GM18519 (cell line): ENCODE measurements at regions not wholly inside any gene's neighbourhood (a gene's known extent, or its start where the extent isn't known, plus 50 kb on each side); places are given as distances from the start of the nearest gene placed in this dataset.
"Not testable (repeated sequence)": the region's sequence is repeated elsewhere in the genome, so short reads cannot be mapped to it uniquely, and the experiment has no call there.

ENCODE experiments used
- ATAC-seq: cut with Tn5 transposase; IDR thresholded peaks from one replicate; pipeline ENCODE4 v1.9.1; 2021; ENCODE audit warnings: mild to moderate bottlenecking, moderate library complexity; ENCODE audit not compliant: unreplicated experiment, low FRiP score

- no peak for ATAC-seq
Measured at GRCh38 chr1:234891427-234891826, 237.2 kb downstream of the TOMM20 start.

- no peak for ATAC-seq
Measured at GRCh38 chr1:234889643-234890042, 239.0 kb downstream of the TOMM20 start.

GRCh38 chr1:234888247-234888646 lies 240.4 kb downstream of the TOMM20 start:
- ATAC-seq: not testable (repeated sequence)

GRCh38 chr1:234887016-234887900 lies 241.4 kb downstream of the TOMM20 start:
- ATAC-seq: no peak

GRCh38 chr1:234886081-234886984 lies 242.3 kb downstream of the TOMM20 start:
- ATAC-seq: no peak

- ATAC-seq: no peak
Measured at GRCh38 chr1:234885601-234886000, 243.0 kb downstream of the TOMM20 start.

GRCh38 chr1:234884701-234885100 lies 243.9 kb downstream of the TOMM20 start:
- ATAC-seq: no peak

- no peak for ATAC-seq
Measured at GRCh38 chr1:234884006-234884405, 244.6 kb downstream of the TOMM20 start.

- ATAC-seq: no peak
Measured at GRCh38 chr1:234882898-234883297, 245.7 kb downstream of the TOMM20 start.

GRCh38 chr1:234881893-234882771 lies 246.5 kb downstream of the TOMM20 start:
- peak; percentile 74 for ATAC-seq

- no peak for ATAC-seq
Measured at GRCh38 chr1:234879147-234880080, 249.2 kb downstream of the TOMM20 start.

- ATAC-seq: no peak
Measured at GRCh38 chr1:234878288-234878687, 250.3 kb downstream of the TOMM20 start.

- no peak for ATAC-seq
Measured at GRCh38 chr1:234877761-234878160, 250.9 kb downstream of the TOMM20 start.

- ATAC-seq: no peak
Measured at GRCh38 chr1:234875953-234876855, 252.4 kb downstream of the TOMM20 start.

GRCh38 chr1:234875328-234875952 lies 253.2 kb downstream of the TOMM20 start:
- ATAC-seq: no peak

- ATAC-seq: no peak
Measured at GRCh38 chr1:234874291-234875288, 254.0 kb downstream of the TOMM20 start.
